Lower lobe of right lung (tissue), 2 donors: ENCODE measurements at regions not wholly inside any gene's neighbourhood (a gene's known extent, or its start where the extent isn't known, plus 50 kb on each side); places are given as distances from the start of the nearest gene placed in this dataset.

ENCODE experiments used
- ATAC-seq, 2 donors: fragments of 200-7000 bp; cut with Tn5 transposase; one replicate each; pipeline ENCODE4 v1.9.1; 2020 to 2022; ENCODE audit warnings: mild to moderate bottlenecking in 2 of 2, moderate library complexity in 2 of 2
- DNase-seq: peaks from one replicate; pipeline ENCODE4 v3.0.0-alpha.2; 2020
- H3K27ac ChIP-seq: fragments of 200-600 bp; one replicate; pipeline ENCODE4 v1.8.0; 2022
- H3K27me3 ChIP-seq: fragments of 200-600 bp; one replicate; pipeline ENCODE4 v1.8.0; 2022; ENCODE audit warnings: low read depth
- H3K36me3 ChIP-seq: fragments of 200-600 bp; one replicate; pipeline ENCODE4 v1.8.0; 2022; ENCODE audit warnings: mild to moderate bottlenecking
- H3K4me1 ChIP-seq: fragments of 200-600 bp; one replicate; pipeline ENCODE4 v1.8.0; 2022
- H3K4me3 ChIP-seq: fragments of 200-600 bp; one replicate; pipeline ENCODE4 v1.8.0; 2022; ENCODE audit warnings: mild to moderate bottlenecking
- H3K9me3 ChIP-seq: fragments of 200-600 bp; one replicate; pipeline ENCODE4 v1.8.0; 2022
- intact Hi-C: fragments of 100-400 bp; cut with DNase I; formaldehyde crosslinking; loops from one replicate; pipeline ENCODE4 v1.11.0; 2022
- TF ChIP-seq, protein P1 (sequence below): fragments of 200-600 bp; IDR thresholded peaks from one replicate; pipeline ENCODE4 v1.8.0; 2022; ENCODE audit warnings: antibody characterized with exemption, mild to moderate bottlenecking
- donor health status: DM: no; HTN: yes; CAD: no; lungs with severe emphysema.

GRCh38 chr5:155625897-155626543, 612.5 kb downstream of the KIF4B start:
- Histone ChIP-seq H3K9me3 (no peaks in the 10 kb centered on the region), H3K36me3 (no peaks in the 10 kb centered on the region), H3K4me1 (no peaks in the 10 kb centered on the region), H3K27me3 (no peaks in the 10 kb centered on the region), H3K27ac (no peak overlapping the region), H3K4me3 (no peak overlapping the region)
- TF ChIP-seq, protein P1, sequence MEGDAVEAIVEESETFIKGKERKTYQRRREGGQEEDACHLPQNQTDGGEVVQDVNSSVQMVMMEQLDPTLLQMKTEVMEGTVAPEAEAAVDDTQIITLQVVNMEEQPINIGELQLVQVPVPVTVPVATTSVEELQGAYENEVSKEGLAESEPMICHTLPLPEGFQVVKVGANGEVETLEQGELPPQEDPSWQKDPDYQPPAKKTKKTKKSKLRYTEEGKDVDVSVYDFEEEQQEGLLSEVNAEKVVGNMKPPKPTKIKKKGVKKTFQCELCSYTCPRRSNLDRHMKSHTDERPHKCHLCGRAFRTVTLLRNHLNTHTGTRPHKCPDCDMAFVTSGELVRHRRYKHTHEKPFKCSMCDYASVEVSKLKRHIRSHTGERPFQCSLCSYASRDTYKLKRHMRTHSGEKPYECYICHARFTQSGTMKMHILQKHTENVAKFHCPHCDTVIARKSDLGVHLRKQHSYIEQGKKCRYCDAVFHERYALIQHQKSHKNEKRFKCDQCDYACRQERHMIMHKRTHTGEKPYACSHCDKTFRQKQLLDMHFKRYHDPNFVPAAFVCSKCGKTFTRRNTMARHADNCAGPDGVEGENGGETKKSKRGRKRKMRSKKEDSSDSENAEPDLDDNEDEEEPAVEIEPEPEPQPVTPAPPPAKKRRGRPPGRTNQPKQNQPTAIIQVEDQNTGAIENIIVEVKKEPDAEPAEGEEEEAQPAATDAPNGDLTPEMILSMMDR = no peak
- no peak for DNase-seq
- intact Hi-C loops = no loop called here
- no peak for ATAC-seq

DNA sequence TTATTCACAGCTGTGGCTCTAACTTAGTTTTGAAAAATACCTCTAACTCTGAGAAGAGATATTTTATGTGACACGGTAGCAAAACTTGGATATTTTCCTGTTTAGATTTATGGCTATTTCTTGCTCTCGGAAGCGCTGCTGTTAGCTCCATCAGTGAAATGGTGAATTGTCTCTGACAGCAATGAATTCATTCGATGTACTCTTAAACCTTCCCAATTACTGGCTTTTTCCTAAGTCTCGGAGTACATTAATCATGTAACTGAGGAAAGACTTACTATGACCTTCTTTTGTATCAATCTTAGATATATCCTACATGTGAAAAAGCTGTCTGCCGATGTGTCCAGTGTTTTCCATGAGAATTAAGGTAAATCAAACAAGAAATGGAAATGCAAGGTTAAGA, 613.0 kb downstream of the KIF4B start:
- H3K36me3 ChIP-seq = no peaks in the 10 kb centered on the region
- intact Hi-C loops = no loop called here
- no peaks in the 10 kb centered on the region for H3K27me3 ChIP-seq
- TF ChIP-seq, protein P1 = no peak
- no peak for ATAC-seq
- DNase-seq = no peak
- H3K4me3 ChIP-seq = no peak overlapping the region
- no peaks in the 10 kb centered on the region for H3K9me3 ChIP-seq
- no peaks in the 10 kb centered on the region for H3K4me1 ChIP-seq
- H3K27ac ChIP-seq = no peak overlapping the region

DNA sequence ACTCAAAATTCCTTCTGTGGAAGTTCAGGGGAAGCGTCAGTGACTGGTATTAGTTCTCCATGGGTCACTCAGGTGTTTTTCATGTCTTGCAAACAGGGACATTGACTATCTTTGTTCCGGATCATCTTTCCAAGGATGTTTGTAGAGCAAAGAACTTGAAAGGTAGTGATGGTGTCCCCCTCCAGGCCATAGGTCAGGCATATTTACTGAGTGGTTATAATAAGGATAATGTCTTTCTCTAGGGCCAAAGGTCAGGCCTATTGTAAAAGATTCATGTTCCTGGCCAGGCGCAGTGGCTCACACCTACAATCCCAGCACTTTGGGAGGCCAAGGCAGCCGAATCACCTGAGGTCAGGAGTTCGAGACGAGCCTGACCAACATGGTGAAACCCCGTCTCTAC, 614.8 kb downstream of the KIF4B start:
- Histone ChIP-seq H3K27ac (no peak overlapping the region), H3K36me3 (no peaks in the 10 kb centered on the region), H3K4me1 (no peaks in the 10 kb centered on the region), H3K4me3 (no peak overlapping the region), H3K27me3 (no peaks in the 10 kb centered on the region), H3K9me3 (no peaks in the 10 kb centered on the region)
- intact Hi-C loops = no loop called here
- DNase-seq (no peak), ATAC-seq (no peak)
- TF ChIP-seq, protein P1 = no peak

GRCh38 chr5:155629597-155629996, 616.0 kb downstream of the KIF4B start:
- no peaks in the 10 kb centered on the region for H3K36me3 ChIP-seq

GRCh38 chr5:155631116-155631515, 617.6 kb downstream of the KIF4B start:
- intact Hi-C loops = no loop called here
- no peak for ATAC-seq
- no peak overlapping the region for H3K4me3 ChIP-seq
- no peaks in the 10 kb centered on the region for H3K4me1 ChIP-seq
- no peaks in the 10 kb centered on the region for H3K36me3 ChIP-seq
- H3K27me3 ChIP-seq = no peaks in the 10 kb centered on the region
- no peaks in the 10 kb centered on the region for H3K9me3 ChIP-seq
- DNase-seq = no peak
- no peak overlapping the region for H3K27ac ChIP-seq
- TF ChIP-seq, protein P1 = no peak

More at GRCh38 chr5:155629597-155629996, 616.0 kb downstream of the KIF4B start:
- Histone ChIP-seq H3K27me3 (no peaks in the 10 kb centered on the region), H3K4me1 (no peaks in the 10 kb centered on the region), H3K27ac (no peak overlapping the region), H3K4me3 (no peak overlapping the region), H3K9me3 (no peaks in the 10 kb centered on the region)
- ATAC-seq (no peak), DNase-seq (no peak)
- TF ChIP-seq, protein P1 = no peak
- intact Hi-C loops = no loop called here
